ENCODE measurements at regions not wholly inside any gene's neighbourhood (a gene's known extent, or its start where the extent isn't known, plus 50 kb on each side); places are given as distances from the start of the nearest gene placed in this dataset.

- H3K4me3 ChIP-seq (replicated peaks in 1 of 2; ENCODE audit: low read depth in 1 of 2, low read length in 2 of 2), result no peak overlapping the region
- BruUV-seq (replicated peaks), result no TSS peak
- H3K79me2 ChIP-seq (ENCODE audit: insufficient read depth, low read length), result no peaks in the 10 kb centered on the region
- H3K4me1 ChIP-seq (ENCODE audit: control insufficient read depth in 1 of 2, insufficient read depth in 2 of 2, low read length in 2 of 2), result no peaks in the 10 kb centered on the region
- ChIA-PET RAD21 (ENCODE audit: low non-redundant PET in 1 of 2, low total read pairs in 2 of 2, uncharacterized antibody in 2 of 2, unreplicated experiment in 2 of 2) (interaction anchor here in 1 of 2 experiments (0.8 kb wide), 1 partner anchor 72 kb away, joined by 3 read pairs; no protein-coding TSS in a partner anchor), POLR2A (no interaction called here), CTCF (no interaction called here)
- no peak overlapping the region for H2AFZ ChIP-seq (ENCODE audit: low read depth, low read length, poor library complexity, severe bottlenecking)
- TF ChIP-seq SRF (IDR thresholded peaks at IDR 0.05; ENCODE audit: low read depth) (no peak), EGR1 (IDR thresholded peaks at IDR 0.05; ENCODE audit: low read depth) (no peak), JUND (IDR thresholded peaks at IDR 0.05) (no peak), SIN3A (IDR thresholded peaks at IDR 0.05; ENCODE audit: low read depth) (no peak), CTCF (IDR thresholded peaks at IDR 0.05 in 2 of 3, conservative IDR thresholded peaks at IDR 0.05 in 1 of 3; ENCODE audit: borderline replicate concordance in 1 of 3, insufficient read depth in 1 of 3, low read depth in 2 of 3, low read length in 2 of 3) (no peak), ZBTB33 (IDR thresholded peaks at IDR 0.05; ENCODE audit: extremely low read depth, insufficient replicate concordance, low read length) (no peak)
- no peaks in the 10 kb centered on the region for H3K36me3 ChIP-seq (ENCODE audit: control insufficient read depth in 1 of 2, insufficient read depth in 2 of 2, low read length in 2 of 2)
- no peak for ATAC-seq
- no peaks in the 10 kb centered on the region for H3K9me3 ChIP-seq (ENCODE audit: control insufficient read depth in 1 of 2, insufficient read depth in 1 of 2, low read depth in 1 of 2, low read length in 2 of 2)
- DNase-seq (ENCODE audit: low read depth, low spot score), result no peak
- H3K9ac ChIP-seq (ENCODE audit: low read length), result no peak overlapping the region
- no peaks in the 10 kb centered on the region for H3K9me2 ChIP-seq (ENCODE audit: insufficient read depth)
- no peaks in the 10 kb centered on the region for H3K27me3 ChIP-seq (ENCODE audit: insufficient read depth, low read length)
- intact Hi-C loops (cut with micrococcal nuclease), result no loop called here
- no peak overlapping the region for H3K27ac ChIP-seq (ENCODE audit: low read depth, low read length)
- H4K20me1 ChIP-seq (ENCODE audit: insufficient read depth), result no peaks in the 10 kb centered on the region
- no peak overlapping the region for H3K4me2 ChIP-seq (ENCODE audit: low read length)
Measured at GRCh38 chr3:150161011-150161410, 190.3 kb upstream of the PFN2 start.

All from HCT116 (cell line).